Thoracic aorta (tissue), 2 donors: ENCODE measurements at regions not wholly inside any gene's neighbourhood (a gene's known extent, or its start where the extent isn't known, plus 50 kb on each side); places are given as distances from the start of the nearest gene placed in this dataset.

Source experiments
- ATAC-seq: fragments of 150-250 bp; one replicate; pipeline ENCODE4 v1.8.0; 2017; ENCODE audit warnings: low read depth; ENCODE audit not compliant: insufficient number of reproducible peaks, low FRiP score
- DNase-seq: peaks from one replicate; pipeline ENCODE4 v3.0.0-alpha.2; 2020; ENCODE audit warnings: low spot score
- H3K27ac ChIP-seq, 2 donors: fragments of 200-600 bp; sonication (generic); 1 replicate in 1 of 2; 2 replicates in 1 of 2; pipeline ENCODE4 v1.5.1; 2016; ENCODE audit warnings: mild to moderate bottlenecking in 2 of 2, moderate library complexity in 2 of 2
- H3K27me3 ChIP-seq: fragments of 200-600 bp; sonication (generic); replicated peaks from 2 replicates; pipeline ENCODE4 v1.6.0; 2016; ENCODE audit warnings: mild to moderate bottlenecking; ENCODE audit not compliant: insufficient read depth
- H3K36me3 ChIP-seq: fragments of 200-600 bp; sonication (generic); one replicate; pipeline ENCODE4 v1.5.1; 2016
- H3K4me1 ChIP-seq, 2 donors: fragments of 200-600 bp; sonication (generic); 1 replicate in 1 of 2; 2 replicates in 1 of 2; pipeline versions ENCODE4 v1.5.1 to v1.6.0; 2016; ENCODE audit warnings: low read depth in 2 of 2, mild to moderate bottlenecking in 1 of 2; ENCODE audit not compliant: control insufficient read depth in 1 of 2
- H3K4me3 ChIP-seq: fragments of 200-600 bp; sonication (generic); 2 replicates; pipeline ENCODE4 v1.5.1; 2016; ENCODE audit warnings: mild to moderate bottlenecking
- H3K9me3 ChIP-seq: fragments of 200-600 bp; sonication (generic); 2 replicates; pipeline ENCODE4 v1.5.1; 2016
- TF ChIP-seq, protein P1 (sequence below): fragments of 200-600 bp; sonication (generic); IDR thresholded peaks from one replicate; pipeline ENCODE4 v1.5.1; 2019; ENCODE audit warnings: antibody characterized with exemption

DNA sequence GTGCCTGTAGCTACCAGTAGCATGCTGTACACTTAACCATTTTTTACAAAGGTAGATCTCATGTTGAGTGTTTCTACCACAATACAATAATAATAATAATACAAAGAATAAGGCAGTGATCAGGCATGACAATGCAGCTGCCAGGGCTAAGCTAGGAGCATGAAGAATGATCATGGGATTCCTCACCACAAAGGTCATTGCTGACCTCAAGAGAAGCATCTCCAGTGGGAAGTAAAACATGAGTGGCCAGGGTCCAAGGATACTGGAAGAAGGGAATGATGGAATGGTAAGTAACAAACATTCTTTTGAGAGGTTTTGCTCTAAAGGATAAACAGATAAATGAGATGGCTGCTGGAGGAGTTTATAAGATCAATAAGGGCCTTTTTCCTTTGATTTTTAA lies 591.1 kb downstream of the TNS3 start:
- DNase-seq: no peak

GRCh38 chr7:46989247-46989646 lies 592.7 kb downstream of the TNS3 start:
- TF ChIP-seq, protein P1, sequence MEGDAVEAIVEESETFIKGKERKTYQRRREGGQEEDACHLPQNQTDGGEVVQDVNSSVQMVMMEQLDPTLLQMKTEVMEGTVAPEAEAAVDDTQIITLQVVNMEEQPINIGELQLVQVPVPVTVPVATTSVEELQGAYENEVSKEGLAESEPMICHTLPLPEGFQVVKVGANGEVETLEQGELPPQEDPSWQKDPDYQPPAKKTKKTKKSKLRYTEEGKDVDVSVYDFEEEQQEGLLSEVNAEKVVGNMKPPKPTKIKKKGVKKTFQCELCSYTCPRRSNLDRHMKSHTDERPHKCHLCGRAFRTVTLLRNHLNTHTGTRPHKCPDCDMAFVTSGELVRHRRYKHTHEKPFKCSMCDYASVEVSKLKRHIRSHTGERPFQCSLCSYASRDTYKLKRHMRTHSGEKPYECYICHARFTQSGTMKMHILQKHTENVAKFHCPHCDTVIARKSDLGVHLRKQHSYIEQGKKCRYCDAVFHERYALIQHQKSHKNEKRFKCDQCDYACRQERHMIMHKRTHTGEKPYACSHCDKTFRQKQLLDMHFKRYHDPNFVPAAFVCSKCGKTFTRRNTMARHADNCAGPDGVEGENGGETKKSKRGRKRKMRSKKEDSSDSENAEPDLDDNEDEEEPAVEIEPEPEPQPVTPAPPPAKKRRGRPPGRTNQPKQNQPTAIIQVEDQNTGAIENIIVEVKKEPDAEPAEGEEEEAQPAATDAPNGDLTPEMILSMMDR: no peak
- ATAC-seq (no peak), DNase-seq (no peak)

More for the DNA sequence above, 591.1 kb downstream of the TNS3 start:
- no peak for ATAC-seq
- Histone ChIP-seq H3K27me3 (no peaks in the 10 kb centered on the region), H3K4me3 (no peak overlapping the region), H3K9me3 (no peaks in the 10 kb centered on the region), H3K27ac (no peak overlapping the region), H3K36me3 (no peaks in the 10 kb centered on the region), H3K4me1 (no peaks in the 10 kb centered on the region)
- TF ChIP-seq, protein P1: no peak

GRCh38 chr7:46982928-46983327 lies 599.0 kb downstream of the TNS3 start:
- TF ChIP-seq, protein P1: no peak
- H3K27ac ChIP-seq: no peak overlapping the region
- H3K4me1 ChIP-seq: no peaks in the 10 kb centered on the region
- DNase-seq: no peak
- ATAC-seq: no peak
- H3K27me3 ChIP-seq: no peaks in the 10 kb centered on the region
- no peaks in the 10 kb centered on the region for H3K36me3 ChIP-seq
- H3K4me3 ChIP-seq: no peak overlapping the region
- no peaks in the 10 kb centered on the region for H3K9me3 ChIP-seq

More at GRCh38 chr7:46989247-46989646, 592.7 kb downstream of the TNS3 start:
- Histone ChIP-seq H3K27ac (no peak overlapping the region), H3K36me3 (no peaks in the 10 kb centered on the region), H3K4me1 (no peaks in the 10 kb centered on the region), H3K4me3 (no peak overlapping the region), H3K9me3 (no peaks in the 10 kb centered on the region), H3K27me3 (no peaks in the 10 kb centered on the region)

DNA sequence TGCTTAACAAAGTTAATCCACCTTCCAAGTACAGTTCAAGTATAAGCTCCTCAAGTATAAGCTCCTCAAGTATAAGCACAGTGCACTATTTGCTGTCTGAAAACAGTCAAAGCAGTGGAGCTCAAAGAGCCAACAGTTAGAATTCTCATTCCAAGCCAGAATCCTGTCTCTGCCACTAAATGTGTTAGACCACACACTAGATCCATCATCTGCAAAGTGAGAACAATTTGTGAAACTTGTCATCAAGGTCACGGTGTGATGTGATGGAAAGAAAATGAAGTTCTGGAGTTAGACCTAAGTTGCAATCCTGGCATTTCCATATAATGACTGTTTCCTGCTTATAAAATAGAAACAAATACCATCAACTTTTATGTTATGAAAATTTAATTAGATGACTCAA lies 602.5 kb downstream of the TNS3 start:
- Histone ChIP-seq H3K4me1 (no peaks in the 10 kb centered on the region), H3K9me3 (no peaks in the 10 kb centered on the region), H3K27me3 (no peaks in the 10 kb centered on the region), H3K4me3 (no peak overlapping the region), H3K36me3 (no peaks in the 10 kb centered on the region), H3K27ac (no peak overlapping the region)
- DNase-seq (no peak), ATAC-seq (no peak)
- TF ChIP-seq, protein P1: no peak

GRCh38 chr7:46975493-46975892 lies 606.4 kb downstream of the TNS3 start:
- no peak for DNase-seq
- Histone ChIP-seq H3K36me3 (no peaks in the 10 kb centered on the region), H3K4me1 (no peaks in the 10 kb centered on the region), H3K27me3 (no peaks in the 10 kb centered on the region), H3K4me3 (no peak overlapping the region), H3K27ac (no peak overlapping the region), H3K9me3 (no peaks in the 10 kb centered on the region)
- no peak for ATAC-seq
- TF ChIP-seq, protein P1: no peak
